Pons (tissue), 1 donor: ENCODE measurements at regions not wholly inside any gene's neighbourhood (a gene's known extent, or its start where the extent isn't known, plus 50 kb on each side); places are given as distances from the start of the nearest gene placed in this dataset.
"Not testable (repeated sequence)": the region's sequence is repeated elsewhere in the genome, so short reads cannot be mapped to it uniquely, and the experiment has no call there.

Experiments
- DNase-seq: peaks from one replicate; pipeline ENCODE4 v3.0.0-alpha.2; 2016; ENCODE audit warnings: low spot score

GRCh38 chr13:50229960-50230661 lies 214.9 kb downstream of the KCNRG start:
- peak; percentile 59 for DNase-seq

- DNase-seq = no peak
These were observed 215.4 kb downstream of the KCNRG start for GRCh38 chr13:50230662-50230978.

GRCh38 chr13:50233574-50233973 lies 218.3 kb downstream of the KCNRG start:
- not testable (repeated sequence) for DNase-seq

GRCh38 chr13:50235604-50236342 lies 220.5 kb downstream of the KCNRG start:
- DNase-seq = no peak

DNA sequence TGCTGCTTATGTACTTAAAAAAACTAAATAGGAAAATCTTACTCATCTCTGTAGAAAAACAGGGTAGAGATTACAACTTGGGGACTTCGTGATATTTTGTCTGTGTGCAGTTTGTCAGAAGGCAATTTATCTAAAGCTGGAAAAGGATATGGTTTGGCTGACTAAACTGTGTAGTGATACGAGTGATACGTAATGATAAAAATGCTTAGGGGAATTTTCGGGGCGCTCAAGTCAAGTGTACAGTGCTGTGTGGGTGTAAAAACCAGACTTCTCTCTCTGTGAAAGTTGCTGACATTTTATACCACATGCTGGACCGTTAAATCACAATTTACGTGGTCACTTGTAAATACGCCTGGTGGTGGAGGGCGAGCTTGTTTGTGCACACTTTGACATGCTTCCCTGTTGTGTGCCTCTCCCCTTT lies 221.7 kb downstream of the KCNRG start:
- no peak for DNase-seq

DNA sequence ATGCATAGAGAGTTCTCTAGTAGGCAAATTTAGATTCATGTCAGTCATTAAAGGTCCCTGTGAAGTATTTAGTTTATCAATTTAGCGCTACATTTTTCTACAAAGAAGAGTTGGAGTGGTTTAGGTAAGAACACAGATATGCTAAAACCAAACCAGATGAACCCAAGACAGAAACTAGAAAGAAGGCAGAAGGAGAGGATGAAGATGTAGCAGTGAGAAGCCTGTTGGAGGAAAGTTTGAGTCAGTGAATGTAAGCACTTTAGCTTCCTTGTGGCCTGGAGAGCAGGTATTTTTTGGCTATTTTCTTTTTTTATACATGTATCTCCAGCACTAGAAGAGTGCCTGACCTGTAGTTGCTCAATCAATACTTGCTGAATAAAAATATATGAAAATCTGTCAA lies 223.7 kb downstream of the KCNRG start:
- DNase-seq = no peak

DNA sequence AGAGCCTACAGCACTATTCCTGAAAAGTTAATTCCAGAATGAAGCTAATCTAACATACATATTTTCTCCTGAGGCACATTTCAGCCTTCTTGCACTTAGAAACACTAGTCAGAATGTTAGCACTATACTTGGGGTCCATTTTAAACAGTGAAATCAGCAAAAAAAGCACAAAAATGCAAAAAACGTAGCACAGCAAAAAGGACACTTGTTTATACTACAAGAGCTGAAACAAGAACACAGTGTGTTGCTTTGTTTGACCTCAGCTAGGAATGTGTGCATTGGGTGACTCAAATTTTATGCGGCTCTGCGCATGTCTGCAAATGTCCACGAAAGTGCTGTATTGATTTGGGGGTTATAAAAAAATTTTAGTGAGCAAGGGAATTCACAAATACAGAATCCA lies 226.2 kb downstream of the KCNRG start:
- DNase-seq = peak; percentile 45

DNA sequence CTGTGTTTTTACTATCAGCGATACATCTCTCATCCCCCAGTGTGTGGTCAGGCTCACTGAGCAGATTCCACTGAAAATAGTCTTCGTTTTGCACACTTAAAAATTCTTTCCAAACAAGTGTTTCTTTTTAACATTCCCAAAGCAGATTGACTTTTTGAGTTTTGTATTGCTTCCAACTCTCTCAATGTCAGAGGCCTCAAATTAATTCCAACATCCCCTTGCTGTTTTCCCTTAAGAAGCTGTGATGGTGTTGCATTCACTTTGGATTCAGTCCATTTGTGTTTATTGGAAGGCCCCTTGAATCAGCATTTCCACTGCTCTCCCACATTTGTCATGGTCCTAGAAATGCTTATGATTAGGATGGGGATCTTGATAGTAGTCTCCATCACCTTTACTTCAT lies 228.7 kb downstream of the KCNRG start:
- no peak for DNase-seq

DNA sequence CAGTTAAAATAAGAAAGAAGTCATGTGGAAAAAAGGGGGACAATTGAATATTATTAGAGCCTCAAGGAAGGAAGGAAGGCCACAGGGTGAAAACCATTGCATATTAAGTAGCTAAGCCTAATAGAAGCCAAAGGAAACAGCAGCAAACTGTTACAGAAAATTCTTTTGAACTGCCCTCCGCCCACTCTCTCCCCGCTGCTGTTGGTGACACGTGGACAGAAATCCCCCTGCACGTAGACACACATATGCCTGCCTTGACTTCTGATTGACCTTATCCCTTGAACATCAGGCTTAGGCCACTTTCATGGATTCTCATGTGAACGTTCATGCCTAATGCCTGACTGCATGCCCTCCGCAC lies 229.1 kb downstream of the KCNRG start:
- DNase-seq = no peak

DNA sequence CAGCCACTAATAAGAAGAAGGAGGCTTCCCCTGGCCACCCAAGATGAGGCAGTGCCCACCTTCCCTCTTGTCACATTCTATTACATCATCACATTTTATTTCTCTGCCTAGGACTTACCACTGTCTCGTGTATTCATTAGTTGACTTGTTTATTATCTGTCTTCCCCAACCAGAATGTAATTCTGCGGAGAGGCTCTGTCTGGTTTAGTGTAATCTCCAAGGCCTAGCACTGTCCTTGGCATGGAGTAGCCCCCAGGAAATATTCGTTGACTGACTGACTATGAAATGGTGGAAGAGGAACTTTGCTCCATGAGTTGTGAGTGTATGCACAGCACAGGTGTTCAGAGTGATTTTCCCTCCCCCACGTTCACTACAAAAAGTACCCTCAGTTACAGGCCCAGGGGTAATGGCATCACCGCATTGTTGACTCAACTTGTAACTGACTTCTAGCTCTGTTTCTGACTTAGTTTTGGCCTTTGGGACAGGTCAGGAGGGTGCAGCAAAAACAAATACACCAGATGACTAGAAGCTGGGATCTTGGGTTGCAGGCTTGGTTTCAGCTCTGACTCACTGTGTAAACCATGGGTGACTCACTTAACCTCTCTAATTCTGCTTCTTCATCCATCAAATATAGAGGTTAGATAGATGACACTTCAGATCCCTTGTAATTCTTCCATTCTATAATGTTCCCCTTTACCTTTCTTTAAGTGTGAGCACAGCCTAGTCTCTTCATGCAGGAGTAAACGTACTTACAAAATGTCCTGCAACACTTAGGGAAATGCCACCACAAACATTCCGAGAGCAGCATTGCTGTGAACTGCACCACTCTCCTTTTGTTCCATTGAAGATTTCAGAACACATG lies 229.7 kb downstream of the KCNRG start:
- no peak for DNase-seq

GRCh38 chr13:50247223-50247622 lies 232.0 kb downstream of the KCNRG start:
- DNase-seq = no peak

DNA sequence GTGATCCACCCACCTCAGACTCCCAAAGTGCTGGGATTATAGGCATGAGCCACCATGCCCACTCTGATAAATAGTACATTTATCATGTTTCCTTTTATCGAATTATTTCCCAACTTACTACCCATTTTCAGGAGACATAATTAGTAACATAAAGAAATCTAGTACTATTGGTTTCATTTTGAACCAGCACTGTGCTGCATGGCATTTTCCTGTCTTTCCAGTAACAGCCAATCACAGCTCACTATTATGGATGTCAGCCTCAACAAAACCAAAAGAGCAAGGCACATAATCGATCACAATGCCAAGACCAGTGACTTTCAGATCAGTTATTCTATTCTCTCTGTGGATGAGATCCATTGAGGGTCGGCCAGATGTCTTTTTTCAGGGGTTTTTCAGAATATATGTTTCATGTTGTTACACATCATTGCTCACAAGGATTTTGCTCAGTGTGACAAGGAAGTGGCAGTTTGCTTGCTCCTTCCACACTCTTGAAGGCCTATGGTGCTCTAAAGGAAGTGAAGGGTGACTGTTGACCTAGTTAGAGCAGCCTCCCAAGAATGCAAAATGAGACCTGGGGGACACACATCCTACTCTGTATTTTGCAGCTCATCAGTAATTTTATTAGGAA lies 233.4 kb downstream of the KCNRG start:
- no peak for DNase-seq

DNA sequence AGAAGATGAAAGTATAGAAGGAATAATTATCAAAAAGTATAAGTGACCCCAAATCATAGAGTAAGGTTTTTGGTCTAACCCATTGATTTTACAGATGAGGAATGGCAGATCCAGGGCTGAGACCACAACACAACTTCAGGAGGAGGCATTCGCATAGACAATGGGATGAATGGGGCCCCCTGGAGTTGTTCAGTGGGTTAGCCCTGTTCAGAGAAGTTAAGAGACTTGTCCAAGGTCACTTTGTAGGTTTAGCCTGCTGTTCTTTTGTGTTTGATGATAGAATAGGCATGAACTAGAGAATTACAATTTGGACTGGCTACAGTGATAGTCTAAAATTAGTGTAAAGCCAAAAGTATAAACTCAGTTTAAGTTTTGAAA lies 233.9 kb downstream of the KCNRG start:
- no peak for DNase-seq

DNA sequence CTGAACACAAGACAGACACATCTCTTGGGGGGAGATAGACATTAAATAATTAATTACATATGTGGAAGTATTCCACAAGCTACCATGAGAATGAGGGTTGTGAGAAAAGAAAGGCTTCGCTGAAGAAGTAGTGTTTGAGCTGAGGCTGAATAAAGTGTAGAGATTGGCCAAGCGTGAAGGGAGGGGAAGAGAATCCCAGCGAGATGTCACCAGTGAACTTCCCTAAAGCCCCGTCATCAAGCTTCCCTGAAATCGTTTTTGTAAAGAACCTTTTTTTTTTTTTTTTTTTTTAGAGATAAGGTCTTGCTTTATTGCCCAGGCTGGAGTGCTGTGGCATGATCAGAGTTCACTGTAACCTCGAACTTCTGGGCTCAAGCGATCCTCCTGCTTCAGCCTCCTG lies 235.2 kb downstream of the KCNRG start:
- no peak for DNase-seq

- DNase-seq = no peak
These were observed 240.4 kb downstream of the KCNRG start for GRCh38 chr13:50255639-50256038.

DNA sequence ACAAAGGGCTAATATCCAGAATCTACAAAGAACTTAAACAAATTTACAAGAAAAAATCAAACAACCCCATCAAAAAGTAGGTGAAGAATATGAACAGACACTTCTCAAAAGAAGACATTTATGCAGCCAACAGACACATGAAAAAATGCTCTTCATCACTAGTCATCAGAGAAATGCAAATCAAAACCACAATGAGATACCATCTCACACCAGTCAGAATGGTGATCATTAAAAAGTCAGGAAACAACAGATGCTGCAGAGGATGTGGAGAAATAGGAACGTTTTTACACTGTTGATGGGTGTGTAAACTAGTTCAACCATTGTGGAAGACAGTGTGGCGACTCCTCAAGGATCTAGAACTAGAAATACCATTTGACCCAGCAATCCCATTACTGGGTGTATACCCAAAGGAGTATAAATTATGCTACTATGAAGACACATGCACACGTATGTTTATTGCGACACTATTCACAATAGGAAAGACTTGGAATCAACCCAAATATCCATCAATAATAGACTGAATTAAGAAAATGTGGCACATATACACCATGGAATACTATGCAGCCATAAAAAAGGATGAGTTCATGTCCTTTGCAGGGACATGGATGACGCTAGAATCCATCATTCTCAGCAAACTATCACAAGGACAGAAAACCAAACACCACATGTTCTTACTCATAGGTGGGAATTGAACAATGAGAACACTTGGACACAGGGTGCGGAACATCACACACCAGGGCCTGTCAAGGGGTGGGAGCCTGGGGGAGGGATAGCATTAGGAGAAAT lies 241.5 kb downstream of the KCNRG start:
- not testable (repeated sequence) for DNase-seq

DNA sequence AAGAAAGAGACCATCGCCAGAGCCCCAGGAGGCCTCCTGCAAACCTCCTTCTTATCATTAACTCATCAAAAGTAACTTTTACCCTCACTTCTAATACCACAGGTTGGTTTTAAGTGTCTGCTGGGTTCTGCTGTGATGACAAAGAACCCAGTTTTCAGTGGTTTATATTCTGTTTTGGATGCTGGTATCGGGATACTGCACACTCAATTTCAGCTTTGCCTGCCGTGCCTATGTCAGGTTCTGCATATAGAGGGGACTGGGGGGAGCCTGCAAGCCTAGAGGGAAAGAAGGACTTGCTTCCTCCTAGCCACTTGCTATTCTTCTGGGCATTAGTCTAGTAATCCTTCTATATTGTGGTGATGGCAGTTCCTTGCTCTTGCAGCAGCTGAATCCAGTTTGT lies 242.4 kb downstream of the KCNRG start:
- no peak for DNase-seq

GRCh38 chr13:50261130-50261901 lies 246.1 kb downstream of the KCNRG start:
- no peak for DNase-seq

DNA sequence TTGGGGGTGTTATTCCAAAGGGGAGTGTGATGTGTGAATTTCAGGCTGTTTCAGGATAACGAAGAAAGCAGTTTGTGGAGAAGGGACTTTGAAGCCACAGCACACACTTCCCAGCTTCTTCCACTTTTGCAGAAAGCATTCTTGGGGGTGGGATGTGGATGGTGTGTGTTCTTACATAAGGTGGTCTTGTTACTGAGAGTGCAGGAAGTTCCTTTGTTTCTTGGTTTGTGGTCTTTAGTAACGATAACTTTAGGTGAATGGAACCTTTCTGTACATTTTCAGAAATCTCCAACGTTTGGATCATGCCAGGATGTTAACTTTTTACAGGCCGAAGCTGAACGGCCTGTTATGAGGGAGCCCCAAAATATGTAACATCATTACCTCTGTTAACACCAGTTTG lies 251.8 kb downstream of the KCNRG start:
- DNase-seq = no peak

- DNase-seq = no peak
These were observed 252.7 kb downstream of the KCNRG start for GRCh38 chr13:50267917-50268316.

GRCh38 chr13:50268500-50268899 lies 253.3 kb downstream of the KCNRG start:
- DNase-seq = no peak
